ENCODE measurements at regions not wholly inside any gene's neighbourhood (a gene's known extent, or its start where the extent isn't known, plus 50 kb on each side); places are given as distances from the start of the nearest gene placed in this dataset.

GRCh38 chr1:164064501-164064900 lies 494.5 kb upstream of the PBX1 start:
- H3K27ac ChIP-seq: no peak overlapping the region
- TF ChIP-seq ZFX (IDR thresholded peaks at IDR 0.05; ENCODE audit: borderline replicate concordance) (no peak), CTCF (IDR thresholded peaks at IDR 0.05) (no peak)

- H3K27ac ChIP-seq: no peak overlapping the region
- TF ChIP-seq ZFX (IDR thresholded peaks at IDR 0.05; ENCODE audit: borderline replicate concordance) (no peak), CTCF (IDR thresholded peaks at IDR 0.05) (no peak)
Observed at GRCh38 chr1:164071288-164071687, 487.7 kb upstream of the PBX1 start.

- TF ChIP-seq ZFX (IDR thresholded peaks at IDR 0.05; ENCODE audit: borderline replicate concordance) (no peak), CTCF (IDR thresholded peaks at IDR 0.05) (no peak)
- H3K27ac ChIP-seq: no peak overlapping the region
Observed at GRCh38 chr1:164086832-164087231, 472.2 kb upstream of the PBX1 start.

GRCh38 chr1:164087906-164088453 lies 471.0 kb upstream of the PBX1 start:
- no peak overlapping the region for H3K27ac ChIP-seq
- TF ChIP-seq CTCF (IDR thresholded peaks at IDR 0.05) (no peak), ZFX (IDR thresholded peaks at IDR 0.05; ENCODE audit: borderline replicate concordance) (no peak)

GRCh38 chr1:164092603-164093353 lies 466.2 kb upstream of the PBX1 start:
- no peak overlapping the region for H3K27ac ChIP-seq
- TF ChIP-seq ZFX (IDR thresholded peaks at IDR 0.05; ENCODE audit: borderline replicate concordance): no peak
- TF ChIP-seq CTCF (IDR thresholded peaks at IDR 0.05): peak; percentile 60

- H3K27ac ChIP-seq: no peak overlapping the region
- no peak for TF ChIP-seq CTCF (IDR thresholded peaks at IDR 0.05)
- no peak for TF ChIP-seq ZFX (IDR thresholded peaks at IDR 0.05; ENCODE audit: borderline replicate concordance)
Observed at GRCh38 chr1:164093543-164093942, 465.4 kb upstream of the PBX1 start.

- no peak overlapping the region for H3K27ac ChIP-seq
- no peak for TF ChIP-seq CTCF (IDR thresholded peaks at IDR 0.05)
Observed at GRCh38 chr1:164101802-164102201, 457.2 kb upstream of the PBX1 start.

Measured in 22Rv1 (cell line).